COR-L47 (cell line): ENCODE measurements at regions not wholly inside any gene's neighbourhood (a gene's known extent, or its start where the extent isn't known, plus 50 kb on each side); places are given as distances from the start of the nearest gene placed in this dataset.

Source experiments
- DNase-seq: peaks from one replicate; lab custom pipeline; 2025; lab: John Stamatoyannopoulos, UW

- DNase-seq, result no peak
Observed at GRCh38 chr2:43034242-43034619, 192.2 kb downstream of the ZFP36L2 start.

- DNase-seq, result no peak
Observed at GRCh38 chr2:43033466-43034241, 192.8 kb downstream of the ZFP36L2 start.

GRCh38 chr2:43033016-43033270, 193.5 kb downstream of the ZFP36L2 start:
- DNase-seq, result no peak

- no peak for DNase-seq
Observed at GRCh38 chr2:43032213-43033015, 194.0 kb downstream of the ZFP36L2 start.

- DNase-seq, result no peak
Observed at GRCh38 chr2:43031471-43032212, 194.8 kb downstream of the ZFP36L2 start.

GRCh38 chr2:43030551-43031307, 195.7 kb downstream of the ZFP36L2 start:
- DNase-seq, result no peak

- no peak for DNase-seq
Observed at GRCh38 chr2:43029186-43029585, 197.2 kb downstream of the ZFP36L2 start.

GRCh38 chr2:43028188-43028587, 198.2 kb downstream of the ZFP36L2 start:
- no peak for DNase-seq

GRCh38 chr2:43027097-43027873, 199.1 kb downstream of the ZFP36L2 start:
- no peak for DNase-seq

- DNase-seq, result no peak
Observed at GRCh38 chr2:43026426-43027096, 199.8 kb downstream of the ZFP36L2 start.

- no peak for DNase-seq
Observed at GRCh38 chr2:43025709-43026295, 200.6 kb downstream of the ZFP36L2 start.

- DNase-seq, result peak; percentile 15
Observed at GRCh38 chr2:43024515-43025011, 201.8 kb downstream of the ZFP36L2 start.

- no peak for DNase-seq
Observed at GRCh38 chr2:43023791-43024514, 202.5 kb downstream of the ZFP36L2 start.

- no peak for DNase-seq
Observed at GRCh38 chr2:43022896-43023295, 203.5 kb downstream of the ZFP36L2 start.

- no peak for DNase-seq
Observed at GRCh38 chr2:43021791-43022509, 204.5 kb downstream of the ZFP36L2 start.

- no peak for DNase-seq
Observed at GRCh38 chr2:43020990-43021669, 205.3 kb downstream of the ZFP36L2 start.

- no peak for DNase-seq
Observed at GRCh38 chr2:43020296-43020695, 206.1 kb downstream of the ZFP36L2 start.

GRCh38 chr2:43019536-43020183, 206.7 kb downstream of the ZFP36L2 start:
- DNase-seq, result no peak
